Choroid plexus epithelial cell (primary cell): ENCODE measurements at regions not wholly inside any gene's neighbourhood (a gene's known extent, or its start where the extent isn't known, plus 50 kb on each side); places are given as distances from the start of the nearest gene placed in this dataset.

Experiments
- DNase-seq: peaks from one replicate; pipeline ENCODE4 v3.0.0-alpha.2; 2010; ENCODE audit warnings: low read depth
- H3K4me3 ChIP-seq: 2 replicates; pipeline ENCODE4 v1.5.1; 2011; ENCODE audit warnings: low read depth, mild to moderate bottlenecking, control low read depth, low read length, moderate library complexity
- TF ChIP-seq, protein P1 (sequence below): conservative IDR thresholded peaks from 2 replicates; pipeline ENCODE4 v1.5.1; 2011; ENCODE audit warnings: low read depth, mild to moderate bottlenecking, control low read depth, inconsistent platforms, low read length, moderate library complexity

DNA sequence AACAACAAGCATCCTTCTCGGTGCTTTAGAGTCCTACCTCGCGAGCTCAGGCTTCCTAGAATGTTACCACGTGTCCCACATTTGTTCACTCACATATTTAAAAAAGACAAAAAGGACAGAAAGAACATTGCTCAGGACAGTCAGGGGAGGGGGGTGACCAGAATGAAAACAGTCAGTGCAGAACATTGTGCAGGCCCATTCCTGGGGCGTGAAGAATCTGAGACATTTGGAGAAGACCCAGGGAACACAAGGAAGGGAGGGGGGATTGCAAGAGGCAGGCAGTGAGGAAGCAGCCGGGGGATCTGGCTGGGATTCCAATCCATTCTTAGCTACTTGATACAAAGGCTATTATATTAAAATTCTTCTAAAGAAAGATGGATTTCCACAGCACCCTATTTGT is 270.4 kb upstream of the CITED2 start:
- no peak overlapping the region for H3K4me3 ChIP-seq
- peak; percentile 61 for DNase-seq
- TF ChIP-seq, protein P1, sequence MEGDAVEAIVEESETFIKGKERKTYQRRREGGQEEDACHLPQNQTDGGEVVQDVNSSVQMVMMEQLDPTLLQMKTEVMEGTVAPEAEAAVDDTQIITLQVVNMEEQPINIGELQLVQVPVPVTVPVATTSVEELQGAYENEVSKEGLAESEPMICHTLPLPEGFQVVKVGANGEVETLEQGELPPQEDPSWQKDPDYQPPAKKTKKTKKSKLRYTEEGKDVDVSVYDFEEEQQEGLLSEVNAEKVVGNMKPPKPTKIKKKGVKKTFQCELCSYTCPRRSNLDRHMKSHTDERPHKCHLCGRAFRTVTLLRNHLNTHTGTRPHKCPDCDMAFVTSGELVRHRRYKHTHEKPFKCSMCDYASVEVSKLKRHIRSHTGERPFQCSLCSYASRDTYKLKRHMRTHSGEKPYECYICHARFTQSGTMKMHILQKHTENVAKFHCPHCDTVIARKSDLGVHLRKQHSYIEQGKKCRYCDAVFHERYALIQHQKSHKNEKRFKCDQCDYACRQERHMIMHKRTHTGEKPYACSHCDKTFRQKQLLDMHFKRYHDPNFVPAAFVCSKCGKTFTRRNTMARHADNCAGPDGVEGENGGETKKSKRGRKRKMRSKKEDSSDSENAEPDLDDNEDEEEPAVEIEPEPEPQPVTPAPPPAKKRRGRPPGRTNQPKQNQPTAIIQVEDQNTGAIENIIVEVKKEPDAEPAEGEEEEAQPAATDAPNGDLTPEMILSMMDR: no peak

- no peak for DNase-seq
- no peak overlapping the region for H3K4me3 ChIP-seq
- TF ChIP-seq, protein P1: no peak
Observed at GRCh38 chr6:139643986-139644385, 269.5 kb upstream of the CITED2 start.

DNA sequence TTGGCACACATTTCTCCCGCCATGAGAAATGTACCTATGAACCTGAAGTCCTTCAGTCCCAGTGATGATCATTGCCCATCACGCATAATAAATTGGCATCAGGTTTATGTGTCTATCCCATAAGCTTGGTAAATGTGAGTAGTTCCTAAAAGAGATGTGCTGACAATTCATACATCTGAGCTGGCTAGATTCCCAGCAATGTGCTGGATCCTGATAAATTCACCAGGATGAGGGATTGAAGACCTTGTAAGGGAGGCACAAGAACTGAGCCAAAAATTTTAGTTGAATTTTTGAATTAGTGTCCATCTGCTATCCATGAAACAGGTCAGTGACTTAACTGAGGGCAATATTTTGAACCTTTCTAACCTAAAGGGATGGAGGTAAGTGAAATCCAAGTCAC is 267.9 kb upstream of the CITED2 start:
- no peak for DNase-seq
- TF ChIP-seq, protein P1: no peak

GRCh38 chr6:139641376-139641775 is 266.9 kb upstream of the CITED2 start:
- H3K4me3 ChIP-seq: no peak overlapping the region
- no peak for DNase-seq
- TF ChIP-seq, protein P1: no peak

More for the DNA sequence above, 267.9 kb upstream of the CITED2 start:
- no peak overlapping the region for H3K4me3 ChIP-seq

- no peak overlapping the region for H3K4me3 ChIP-seq
- TF ChIP-seq, protein P1: no peak
- DNase-seq: no peak
Observed at GRCh38 chr6:139640921-139641320, 266.5 kb upstream of the CITED2 start.

GRCh38 chr6:139640448-139640847 is 266.0 kb upstream of the CITED2 start:
- TF ChIP-seq, protein P1: no peak
- peak; percentile 30 for DNase-seq
- H3K4me3 ChIP-seq: no peak overlapping the region

DNA sequence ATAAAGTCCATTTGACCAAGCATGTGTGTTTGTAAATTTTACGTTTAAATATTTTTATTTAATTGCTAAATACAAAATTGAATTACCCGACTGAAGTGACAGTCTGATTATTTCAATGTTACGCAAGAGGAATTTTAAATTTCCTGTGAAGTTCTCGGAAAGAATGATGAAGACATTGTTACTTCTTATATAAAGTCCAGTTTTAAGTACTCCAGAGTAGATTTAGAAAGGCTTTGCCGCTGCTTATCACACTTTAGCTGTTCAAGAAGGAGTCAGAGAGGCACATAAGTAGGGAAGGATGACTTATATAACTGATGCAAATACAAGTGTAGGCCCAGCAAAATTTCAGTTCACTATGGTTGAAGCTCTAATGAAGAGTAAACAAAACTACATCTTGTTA is 265.1 kb upstream of the CITED2 start:
- DNase-seq: no peak
- TF ChIP-seq, protein P1: no peak
- no peak overlapping the region for H3K4me3 ChIP-seq
